GM10248 (cell line): ENCODE measurements at regions not wholly inside any gene's neighbourhood (a gene's known extent, or its start where the extent isn't known, plus 50 kb on each side); places are given as distances from the start of the nearest gene placed in this dataset.
"Not testable (repeated sequence)": the region's sequence is repeated elsewhere in the genome, so short reads cannot be mapped to it uniquely, and the experiment has no call there.

Source experiments
- CTCF ChIA-PET: fragments of 300-600 bp; sonication (Branson Sonifier 250); formaldehyde crosslinking; extraction: SDS; loops from one replicate; lab custom pipeline; 2021; ENCODE audit warnings: antibody characterized with exemption; lab: Yijun Ruan, JAX
- POLR2A ChIA-PET: fragments of 350-650 bp; sonication (Branson Sonifier 250); formaldehyde crosslinking; extraction: SDS; loops from one replicate; lab custom pipeline; 2020; ENCODE audit warnings: antibody characterized with exemption; lab: Yijun Ruan, JAX
- DNase-seq: peaks from one replicate; pipeline ENCODE4 v3.0.0; 2012; ENCODE audit errors: extremely low spot score
- CTCF ChIP-seq: IDR thresholded peaks from 2 replicates; pipeline ENCODE4 v1.5.1; 2012; ENCODE audit warnings: mild to moderate bottlenecking, low read depth; ENCODE audit errors: extremely low read depth, missing control alignments, control extremely low read depth

- ChIA-PET CTCF (interaction anchor here (1.7 to 1.9 kb wide), 2 partner anchors 8 to 10 kb away, joined by 5 to 8 read pairs; no protein-coding TSS in a partner anchor), POLR2A (no interaction called here)
- TF ChIP-seq CTCF: no peak
- no peak for DNase-seq
Measured at GRCh38 chr14:22210906-22211305, 378.1 kb downstream of the DAD1 start.

- no peak for TF ChIP-seq CTCF
- ChIA-PET POLR2A (no interaction called here), CTCF (interaction anchor here (0.9 kb wide), 2 partner anchors 9 to 16 kb away, joined by 3 to 4 read pairs; no protein-coding TSS in a partner anchor)
- no peak for DNase-seq
Measured at GRCh38 chr14:22210026-22210425, 379.0 kb downstream of the DAD1 start.

GRCh38 chr14:22203036-22203435, 386.0 kb downstream of the DAD1 start:
- no peak for DNase-seq
- ChIA-PET CTCF (interaction anchor here (1.1 to 4.3 kb wide), 7 partner anchors 9 to 172 kb away, joined by 3 to 26 read pairs (median 4); no protein-coding TSS in a partner anchor), POLR2A (no interaction called here)
- TF ChIP-seq CTCF: no peak

GRCh38 chr14:22202313-22202712, 386.7 kb downstream of the DAD1 start:
- TF ChIP-seq CTCF: no peak
- CTCF ChIA-PET: interaction anchor here (1.1 to 4.3 kb wide), 10 partner anchors 10 to 178 kb away, joined by 3 to 26 read pairs (median 4); no protein-coding TSS in a partner anchor
- POLR2A ChIA-PET: no interaction called here

GRCh38 chr14:22200977-22201605, 387.9 kb downstream of the DAD1 start:
- CTCF ChIA-PET: interaction anchor here (0.7 to 4.3 kb wide), 38 partner anchors 8 to 452 kb away, joined by 3 to 26 read pairs (median 4); no protein-coding TSS in a partner anchor
- POLR2A ChIA-PET: interaction anchor here (0.6 kb wide), 1 partner anchor 1007 kb away, joined by 6 read pairs; no protein-coding TSS in a partner anchor
- peak; percentile 56 for TF ChIP-seq CTCF
- peak; percentile 22 for DNase-seq

More at GRCh38 chr14:22202313-22202712, 386.7 kb downstream of the DAD1 start:
- no peak for DNase-seq

- POLR2A ChIA-PET, DNase-seq: not testable (repeated sequence)
- CTCF ChIA-PET: interaction anchor here (1.4 to 4.3 kb wide), 3 partner anchors 16 to 370 kb away, joined by 3 to 26 read pairs (median 4); no protein-coding TSS in a partner anchor
Measured at GRCh38 chr14:22200131-22200530, 388.9 kb downstream of the DAD1 start.

GRCh38 chr14:22194664-22195063, 394.4 kb downstream of the DAD1 start:
- no peak for TF ChIP-seq CTCF
- no peak for DNase-seq
- CTCF ChIA-PET: no interaction called here
- POLR2A ChIA-PET: no interaction called here
